ENCODE measurements at regions not wholly inside any gene's neighbourhood (a gene's known extent, or its start where the extent isn't known, plus 50 kb on each side); places are given as distances from the start of the nearest gene placed in this dataset.

DNA sequence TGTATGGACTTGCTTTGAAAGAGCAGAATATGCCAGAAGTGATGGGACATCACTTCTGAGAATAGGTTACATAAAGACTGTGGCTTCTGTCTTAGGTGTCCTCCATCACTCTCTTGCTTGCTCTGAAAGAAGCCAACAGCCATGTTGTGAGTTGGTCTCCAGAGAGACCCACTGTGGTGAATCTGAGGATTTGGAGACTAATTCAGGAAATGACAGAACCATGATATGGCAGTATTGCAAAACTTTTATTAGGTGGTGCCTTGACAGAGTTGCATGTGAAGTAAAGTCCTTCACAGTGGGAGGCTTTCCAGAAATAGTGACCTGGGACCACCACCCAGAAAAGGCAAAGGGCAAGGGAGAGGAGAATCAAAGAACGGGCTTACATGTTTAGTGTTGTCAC, 628.6 kb downstream of the KCNT2 start:
- Mint-ChIP-seq H3K27me3 (no peaks in the 10 kb centered on the region), H3K4me1 (no peaks in the 10 kb centered on the region), H3K27ac (no peak overlapping the region), H3K36me3 (no peaks in the 10 kb centered on the region), H3K4me3 (no peak overlapping the region), H3K9me3 (peaks cover 0 to 8% (median 0%) of the 10 kb centered on the region in 5 donors)
- no peaks in the 10 kb centered on the region for H3K27me3 ChIP-seq (ENCODE audit: insufficient read depth, low read length, poor library complexity, severe bottlenecking)
- ChIA-PET CTCF (no interaction called here), POLR2A (no interaction called here)
- H3K4me3 ChIP-seq (ENCODE audit: low read length) = no peak overlapping the region
- no peak overlapping the region for H3K27ac ChIP-seq (ENCODE audit: low read depth, low read length)
- H3K9me3 ChIP-seq (ENCODE audit: low read length) = no peaks in the 10 kb centered on the region
- H3K4me1 ChIP-seq (ENCODE audit: insufficient read depth, low read length) = no peaks in the 10 kb centered on the region
- H3K36me3 ChIP-seq (ENCODE audit: insufficient read depth, low read length) = no peaks in the 10 kb centered on the region
- no peak for DNase-seq

DNA sequence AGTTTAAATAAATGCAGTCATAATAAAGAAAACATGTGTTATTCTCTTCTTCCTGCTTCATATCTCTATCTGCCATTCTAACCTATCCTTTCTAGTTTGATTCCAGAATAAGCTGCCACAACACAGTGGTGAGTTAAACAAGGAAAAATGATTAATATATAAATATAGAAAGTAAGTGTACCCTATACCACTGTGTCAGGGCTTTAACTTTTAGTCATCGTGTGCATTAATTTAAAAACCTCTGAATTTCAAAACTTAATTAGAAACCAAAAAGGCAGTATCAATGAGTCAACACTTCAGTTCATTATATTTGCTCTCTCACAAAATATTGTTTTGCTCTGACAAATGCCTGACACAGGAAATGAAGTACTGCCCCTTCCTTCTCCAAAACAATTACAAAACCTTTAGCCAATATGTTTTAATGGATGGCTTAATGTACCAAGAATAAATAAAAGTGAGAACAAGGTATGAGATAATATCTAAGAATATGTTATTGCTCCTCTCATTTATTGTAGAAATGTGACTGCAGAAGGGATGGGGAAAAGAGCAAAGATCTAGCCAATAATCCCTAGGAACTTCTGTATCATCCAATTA, 634.8 kb downstream of the KCNT2 start:
- no peaks in the 10 kb centered on the region for H3K36me3 Mint-ChIP-seq
- CTCF ChIA-PET = no interaction called here

DNA sequence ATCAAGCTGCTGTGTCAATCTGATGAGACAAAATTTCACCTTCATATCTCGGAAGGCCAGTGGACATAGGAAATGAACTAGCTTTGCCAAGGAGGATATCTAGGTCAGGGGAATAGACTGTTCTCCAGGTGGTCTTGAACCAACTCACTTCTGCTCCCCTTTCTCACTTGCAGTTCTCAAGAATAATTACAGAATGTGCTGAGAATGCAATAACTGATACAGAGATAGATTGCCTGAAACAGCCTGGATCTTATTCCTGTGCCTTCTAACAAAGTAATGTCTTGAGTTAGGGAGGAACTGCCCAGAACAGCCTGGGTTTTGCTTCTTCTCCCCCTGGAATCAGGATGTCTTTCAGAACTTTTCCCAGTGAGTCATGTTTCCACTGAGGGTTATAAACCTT, 636.7 kb downstream of the KCNT2 start:
- Mint-ChIP-seq H3K4me3 (no peak overlapping the region), H3K27me3 (no peaks in the 10 kb centered on the region), H3K4me1 (no peaks in the 10 kb centered on the region), H3K9me3 (peaks cover 0 to 2% (median 0%) of the 10 kb centered on the region in 5 donors), H3K36me3 (no peaks in the 10 kb centered on the region), H3K27ac (peak overlapping the region in 1 of 8 donors; percentile 61)
- H3K36me3 ChIP-seq (ENCODE audit: insufficient read depth, low read length) = no peaks in the 10 kb centered on the region
- no peaks in the 10 kb centered on the region for H3K27me3 ChIP-seq (ENCODE audit: insufficient read depth, low read length, poor library complexity, severe bottlenecking)
- DNase-seq = no peak
- H3K4me1 ChIP-seq (ENCODE audit: insufficient read depth, low read length) = no peaks in the 10 kb centered on the region
- no peak overlapping the region for H3K27ac ChIP-seq (ENCODE audit: low read depth, low read length)
- ChIA-PET POLR2A (no interaction called here), CTCF (no interaction called here)
- no peaks in the 10 kb centered on the region for H3K9me3 ChIP-seq (ENCODE audit: low read length)
- H3K4me3 ChIP-seq (ENCODE audit: low read length) = no peak overlapping the region

More for the DNA sequence above, 634.8 kb downstream of the KCNT2 start:
- H3K4me1 Mint-ChIP-seq = no peaks in the 10 kb centered on the region
- Histone ChIP-seq H3K4me3 (ENCODE audit: low read length) (no peak overlapping the region), H3K27ac (ENCODE audit: low read depth, low read length) (no peak overlapping the region), H3K4me1 (ENCODE audit: insufficient read depth, low read length) (no peaks in the 10 kb centered on the region), H3K9me3 (ENCODE audit: low read length) (no peaks in the 10 kb centered on the region), H3K27me3 (ENCODE audit: insufficient read depth, low read length, poor library complexity, severe bottlenecking) (no peaks in the 10 kb centered on the region), H3K36me3 (ENCODE audit: insufficient read depth, low read length) (no peaks in the 10 kb centered on the region)
- H3K9me3 Mint-ChIP-seq = peaks cover 0 to 2% (median 0%) of the 10 kb centered on the region in 5 donors
- DNase-seq = no peak
- H3K4me3 Mint-ChIP-seq = no peak overlapping the region
- POLR2A ChIA-PET = no interaction called here
- no peaks in the 10 kb centered on the region for H3K27me3 Mint-ChIP-seq
- H3K27ac Mint-ChIP-seq = no peak overlapping the region

DNA sequence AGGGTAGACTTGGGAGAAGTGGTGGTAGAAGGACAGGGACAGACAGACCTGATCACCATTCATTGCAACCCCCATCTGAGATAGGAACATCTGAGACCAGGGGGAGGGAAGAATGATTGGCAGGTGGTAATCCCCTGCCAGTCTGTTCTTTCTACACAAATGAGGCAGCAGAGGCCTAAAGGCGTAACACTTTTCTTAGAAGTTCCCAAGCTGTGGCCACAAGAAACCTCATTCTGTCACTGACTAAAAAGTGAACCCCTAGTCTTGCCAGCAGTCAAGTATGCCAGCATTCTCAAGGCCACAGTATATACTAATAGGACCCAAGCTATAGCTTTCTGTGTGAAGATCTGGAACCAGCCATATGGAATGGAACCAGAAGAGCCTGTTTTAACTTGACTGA, 638.0 kb downstream of the KCNT2 start:
- no peak for DNase-seq
- Mint-ChIP-seq H3K36me3 (no peaks in the 10 kb centered on the region), H3K4me3 (no peak overlapping the region), H3K4me1 (no peaks in the 10 kb centered on the region), H3K27ac (no peak overlapping the region), H3K9me3 (peaks cover 0 to 2% (median 0%) of the 10 kb centered on the region in 5 donors), H3K27me3 (no peaks in the 10 kb centered on the region)
- Histone ChIP-seq H3K4me3 (ENCODE audit: low read length) (no peak overlapping the region), H3K27ac (ENCODE audit: low read depth, low read length) (no peak overlapping the region), H3K4me1 (ENCODE audit: insufficient read depth, low read length) (no peaks in the 10 kb centered on the region), H3K36me3 (ENCODE audit: insufficient read depth, low read length) (no peaks in the 10 kb centered on the region), H3K9me3 (ENCODE audit: low read length) (no peaks in the 10 kb centered on the region), H3K27me3 (ENCODE audit: insufficient read depth, low read length, poor library complexity, severe bottlenecking) (no peaks in the 10 kb centered on the region)
- POLR2A ChIA-PET = no interaction called here
- CTCF ChIA-PET = no interaction called here

DNA sequence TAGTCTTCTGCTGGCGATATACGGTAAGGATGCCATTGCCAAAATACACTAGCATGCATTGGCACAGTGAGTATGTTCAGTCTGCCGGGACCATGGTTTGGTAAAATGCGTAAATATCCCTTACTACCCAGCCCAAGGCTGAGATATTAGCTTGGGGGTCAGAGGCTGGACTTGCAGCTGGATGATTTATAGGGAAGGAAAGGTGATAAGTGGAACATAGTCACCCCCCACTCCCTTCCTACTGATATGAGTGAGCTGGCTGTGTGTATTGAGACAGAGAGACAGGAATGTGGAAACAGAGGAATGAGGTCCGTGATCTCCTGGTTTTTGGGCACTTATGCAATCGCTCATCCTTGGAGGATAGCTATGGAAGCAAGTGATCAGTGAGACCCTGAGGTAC, 642.8 kb downstream of the KCNT2 start:
- Mint-ChIP-seq H3K4me3 (no peak overlapping the region), H3K4me1 (no peaks in the 10 kb centered on the region), H3K27me3 (no peaks in the 10 kb centered on the region), H3K36me3 (no peaks in the 10 kb centered on the region), H3K9me3 (peaks cover 0 to 2% (median 0%) of the 10 kb centered on the region in 5 donors), H3K27ac (no peak overlapping the region)
- Histone ChIP-seq H3K4me1 (ENCODE audit: insufficient read depth, low read length) (no peaks in the 10 kb centered on the region), H3K27me3 (ENCODE audit: insufficient read depth, low read length, poor library complexity, severe bottlenecking) (no peaks in the 10 kb centered on the region), H3K4me3 (ENCODE audit: low read length) (no peak overlapping the region), H3K9me3 (ENCODE audit: low read length) (no peaks in the 10 kb centered on the region), H3K27ac (ENCODE audit: low read depth, low read length) (no peak overlapping the region), H3K36me3 (ENCODE audit: insufficient read depth, low read length) (no peaks in the 10 kb centered on the region)
- no peak for DNase-seq
- POLR2A ChIA-PET = no interaction called here
- CTCF ChIA-PET = no interaction called here

DNA sequence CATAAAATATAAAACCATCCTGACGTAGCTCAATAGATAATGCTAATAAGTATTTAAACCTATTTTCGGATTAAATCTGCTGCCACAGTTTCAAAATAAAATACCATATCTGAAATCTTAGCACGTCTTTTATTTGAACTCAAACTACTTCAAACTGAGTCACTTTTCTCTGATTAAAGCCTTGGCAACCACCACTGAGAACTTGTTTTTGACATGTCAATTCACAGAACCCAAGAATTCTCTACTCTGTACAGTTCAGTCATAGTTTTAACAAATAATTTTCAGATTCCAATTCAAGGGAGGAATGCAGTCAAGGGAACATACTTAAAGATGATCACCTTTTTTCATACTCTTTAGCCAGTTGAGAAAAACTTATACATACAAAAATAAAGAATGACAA, 643.2 kb downstream of the KCNT2 start:
- Histone ChIP-seq H3K27ac (ENCODE audit: low read depth, low read length) (no peak overlapping the region), H3K9me3 (ENCODE audit: low read length) (no peaks in the 10 kb centered on the region), H3K4me3 (ENCODE audit: low read length) (no peak overlapping the region), H3K36me3 (ENCODE audit: insufficient read depth, low read length) (no peaks in the 10 kb centered on the region), H3K27me3 (ENCODE audit: insufficient read depth, low read length, poor library complexity, severe bottlenecking) (no peaks in the 10 kb centered on the region), H3K4me1 (ENCODE audit: insufficient read depth, low read length) (no peaks in the 10 kb centered on the region)
- H3K4me1 Mint-ChIP-seq = no peaks in the 10 kb centered on the region
- peaks cover 0 to 2% (median 0%) of the 10 kb centered on the region in 5 donors for H3K9me3 Mint-ChIP-seq
- H3K4me3 Mint-ChIP-seq = no peak overlapping the region
- ChIA-PET POLR2A (no interaction called here), CTCF (no interaction called here)
- no peak for DNase-seq
- no peak overlapping the region for H3K27ac Mint-ChIP-seq
- H3K27me3 Mint-ChIP-seq = no peaks in the 10 kb centered on the region
- no peaks in the 10 kb centered on the region for H3K36me3 Mint-ChIP-seq

DNA sequence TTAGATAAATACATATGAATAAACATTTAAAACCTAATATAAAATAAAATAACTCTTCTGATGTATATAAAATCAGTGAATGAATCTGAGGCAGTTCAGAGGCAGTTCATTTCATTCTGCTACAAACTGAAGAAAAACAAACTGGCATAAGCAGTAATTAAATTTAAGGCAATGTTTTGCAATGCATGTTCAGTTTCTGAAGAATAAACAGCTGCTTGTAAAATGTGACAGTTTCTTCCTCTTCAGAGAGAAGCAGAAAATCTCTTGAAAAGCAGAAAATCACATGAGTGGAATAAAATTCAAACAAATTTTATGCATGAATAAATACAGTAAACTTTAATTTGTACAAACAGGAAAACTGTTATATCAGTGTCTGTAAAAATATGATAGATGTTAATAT, 643.7 kb downstream of the KCNT2 start:
- H3K27ac ChIP-seq (ENCODE audit: low read depth, low read length) = no peak overlapping the region
- Mint-ChIP-seq H3K4me1 (no peaks in the 10 kb centered on the region), H3K27me3 (no peaks in the 10 kb centered on the region), H3K9me3 (no peaks in the 10 kb centered on the region), H3K36me3 (no peaks in the 10 kb centered on the region), H3K27ac (no peak overlapping the region), H3K4me3 (no peak overlapping the region)
- H3K4me1 ChIP-seq (ENCODE audit: insufficient read depth, low read length) = no peaks in the 10 kb centered on the region
- H3K4me3 ChIP-seq (ENCODE audit: low read length) = no peak overlapping the region
- no peak for DNase-seq
- POLR2A ChIA-PET = no interaction called here
- H3K36me3 ChIP-seq (ENCODE audit: insufficient read depth, low read length) = no peaks in the 10 kb centered on the region
- no peaks in the 10 kb centered on the region for H3K9me3 ChIP-seq (ENCODE audit: low read length)
- H3K27me3 ChIP-seq (ENCODE audit: insufficient read depth, low read length, poor library complexity, severe bottlenecking) = no peaks in the 10 kb centered on the region
- CTCF ChIA-PET = no interaction called here

DNA sequence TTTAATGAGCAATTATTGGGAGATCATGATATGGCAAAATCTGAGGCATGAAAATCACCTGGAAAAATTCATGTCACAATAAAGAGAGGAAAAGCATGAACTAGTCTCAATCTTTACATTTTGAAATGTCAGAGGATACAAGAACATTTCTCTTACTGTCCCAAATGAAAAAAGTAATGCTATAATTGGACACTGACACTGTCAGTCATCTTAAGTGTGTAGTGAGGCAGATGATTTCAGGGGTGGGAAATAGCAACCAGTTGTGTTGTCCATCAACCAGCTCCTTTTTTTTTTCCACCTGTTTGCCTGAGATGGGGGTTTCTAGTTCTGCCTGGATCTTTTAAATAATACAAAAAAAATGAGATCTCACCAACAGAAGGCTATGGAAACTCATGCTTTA, 646.2 kb downstream of the KCNT2 start:
- ChIA-PET POLR2A (no interaction called here), CTCF (no interaction called here)
- Histone ChIP-seq H3K27me3 (ENCODE audit: insufficient read depth, low read length, poor library complexity, severe bottlenecking) (no peaks in the 10 kb centered on the region), H3K36me3 (ENCODE audit: insufficient read depth, low read length) (no peaks in the 10 kb centered on the region), H3K4me1 (ENCODE audit: insufficient read depth, low read length) (no peaks in the 10 kb centered on the region), H3K27ac (ENCODE audit: low read depth, low read length) (no peak overlapping the region), H3K9me3 (ENCODE audit: low read length) (no peaks in the 10 kb centered on the region), H3K4me3 (ENCODE audit: low read length) (no peak overlapping the region)
- Mint-ChIP-seq H3K27ac (no peak overlapping the region), H3K4me3 (no peak overlapping the region), H3K36me3 (no peaks in the 10 kb centered on the region), H3K27me3 (no peaks in the 10 kb centered on the region), H3K9me3 (peaks cover 0 to 3% (median 0%) of the 10 kb centered on the region in 5 donors), H3K4me1 (no peaks in the 10 kb centered on the region)
- DNase-seq = no peak

DNA sequence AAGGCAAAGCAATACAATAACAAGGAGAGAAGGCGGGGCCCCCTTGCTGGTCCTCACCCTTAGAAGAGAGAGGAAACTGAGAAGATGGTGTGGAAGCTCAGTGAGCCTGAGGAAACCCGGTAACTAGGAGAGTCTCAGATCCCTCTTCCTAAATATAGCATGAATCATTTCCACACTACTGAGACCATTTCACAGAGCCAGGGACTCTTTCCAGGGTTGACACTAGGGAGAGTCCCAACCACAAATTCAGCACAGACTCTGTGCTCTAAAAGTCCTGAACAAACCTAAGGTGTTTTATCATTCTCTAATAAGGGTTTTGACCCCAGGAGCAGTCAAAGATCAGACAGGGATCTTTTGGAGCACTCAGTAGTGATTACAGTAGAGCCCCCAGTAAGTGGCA, 647.7 kb downstream of the KCNT2 start:
- Histone ChIP-seq H3K9me3 (ENCODE audit: low read length) (no peaks in the 10 kb centered on the region), H3K36me3 (ENCODE audit: insufficient read depth, low read length) (no peaks in the 10 kb centered on the region), H3K27ac (ENCODE audit: low read depth, low read length) (no peak overlapping the region), H3K4me3 (ENCODE audit: low read length) (no peak overlapping the region), H3K27me3 (ENCODE audit: insufficient read depth, low read length, poor library complexity, severe bottlenecking) (no peaks in the 10 kb centered on the region), H3K4me1 (ENCODE audit: insufficient read depth, low read length) (no peaks in the 10 kb centered on the region)
- CTCF ChIA-PET = no interaction called here
- Mint-ChIP-seq H3K4me1 (no peaks in the 10 kb centered on the region), H3K4me3 (no peak overlapping the region), H3K27ac (no peak overlapping the region), H3K36me3 (no peaks in the 10 kb centered on the region), H3K27me3 (no peaks in the 10 kb centered on the region), H3K9me3 (peaks cover 0 to 3% (median 0%) of the 10 kb centered on the region in 5 donors)
- no peak for DNase-seq
- POLR2A ChIA-PET = no interaction called here
